HG03066 (cell line): ENCODE measurements at regions not wholly inside any gene's neighbourhood (a gene's known extent, or its start where the extent isn't known, plus 50 kb on each side); places are given as distances from the start of the nearest gene placed in this dataset.

Experiments
- ATAC-seq: cut with Tn5 transposase; IDR thresholded peaks from one replicate; pipeline ENCODE4 v1.9.1; 2021; ENCODE audit warnings: low read depth; ENCODE audit not compliant: unreplicated experiment

DNA sequence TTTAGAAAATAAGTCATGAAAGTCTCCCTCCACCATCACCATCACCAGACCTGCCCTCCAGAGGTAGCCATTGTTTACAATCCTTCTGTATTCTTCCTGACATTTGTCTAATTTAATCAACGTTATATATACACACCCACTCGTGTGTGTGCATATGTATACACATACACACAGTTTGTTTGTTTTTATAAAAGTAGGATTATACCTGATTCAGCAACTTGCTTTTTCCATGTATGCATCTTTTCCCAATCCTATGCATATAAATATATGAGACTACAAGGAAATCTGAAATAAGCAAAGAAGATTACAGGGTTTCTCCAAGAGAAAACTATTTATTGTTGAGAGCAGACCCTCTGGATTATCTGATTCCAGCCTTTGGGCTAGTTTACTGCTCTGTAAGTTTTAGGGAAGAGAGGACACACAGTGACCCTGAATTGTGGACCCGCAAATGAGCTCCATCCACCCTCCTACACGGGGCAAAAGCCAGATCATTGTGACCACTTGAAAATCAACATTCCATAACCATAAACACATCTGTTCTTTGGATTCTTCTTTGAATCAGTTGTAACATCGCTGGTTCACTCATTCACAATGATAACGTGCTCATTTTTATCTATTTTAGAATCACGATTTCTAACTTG, 104.3 kb downstream of the CPN2 start:
- no peak for ATAC-seq

DNA sequence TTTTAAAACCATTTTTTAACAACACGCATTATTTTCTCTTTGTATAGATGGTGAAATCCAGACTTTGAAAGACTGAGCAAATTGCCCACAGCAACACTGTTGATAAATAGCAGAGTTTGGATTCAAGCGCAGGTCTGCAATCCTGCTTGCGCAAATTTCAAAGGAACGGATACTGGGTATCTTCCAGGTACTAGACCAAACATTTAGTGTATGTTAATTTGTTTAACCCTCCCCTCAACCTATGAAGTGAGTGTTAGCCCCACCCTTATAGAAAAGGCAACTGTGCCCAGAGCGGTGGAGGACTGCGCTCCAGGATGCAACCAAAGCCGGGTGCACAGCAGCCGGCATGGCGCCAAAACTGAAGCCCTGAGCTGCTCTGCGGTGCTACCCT, 103.8 kb downstream of the CPN2 start:
- ATAC-seq, result no peak

DNA sequence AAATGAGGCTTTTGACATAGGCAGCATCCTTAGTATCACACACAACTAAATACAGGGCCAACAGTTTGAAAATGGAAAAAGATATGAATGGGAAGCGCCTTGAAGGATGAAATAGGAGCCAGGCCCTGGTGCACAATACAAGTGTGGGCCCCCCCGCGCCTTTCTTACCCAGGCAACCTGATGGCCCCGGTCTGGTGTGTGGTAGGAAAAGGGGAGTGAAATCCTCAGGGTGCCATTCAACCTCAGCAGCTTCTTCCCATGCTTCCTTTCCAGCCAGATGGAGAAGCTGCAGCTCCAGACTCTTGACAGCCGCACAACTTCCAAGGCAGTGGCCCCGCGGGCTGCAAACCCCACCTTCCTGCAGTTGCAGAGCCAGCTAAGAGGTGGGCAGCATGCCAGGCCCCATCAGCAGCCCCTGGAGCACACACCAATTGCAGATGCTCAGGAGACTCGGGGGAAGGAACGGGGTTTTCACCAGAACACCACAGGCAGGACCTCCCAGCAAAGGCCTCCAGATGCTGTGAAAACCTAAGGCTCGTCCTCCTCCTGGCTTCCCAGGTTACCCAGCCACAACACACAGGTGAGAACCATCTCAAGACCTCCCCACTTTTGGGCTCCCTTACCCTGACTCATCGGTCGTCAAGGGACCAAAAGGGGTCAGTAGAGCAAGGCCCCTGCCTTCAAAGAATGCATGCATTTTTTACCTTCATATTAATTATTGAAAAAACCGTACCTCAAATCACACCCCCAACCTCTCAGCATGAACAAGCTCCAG, 101.6 kb downstream of the CPN2 start:
- no peak for ATAC-seq

DNA sequence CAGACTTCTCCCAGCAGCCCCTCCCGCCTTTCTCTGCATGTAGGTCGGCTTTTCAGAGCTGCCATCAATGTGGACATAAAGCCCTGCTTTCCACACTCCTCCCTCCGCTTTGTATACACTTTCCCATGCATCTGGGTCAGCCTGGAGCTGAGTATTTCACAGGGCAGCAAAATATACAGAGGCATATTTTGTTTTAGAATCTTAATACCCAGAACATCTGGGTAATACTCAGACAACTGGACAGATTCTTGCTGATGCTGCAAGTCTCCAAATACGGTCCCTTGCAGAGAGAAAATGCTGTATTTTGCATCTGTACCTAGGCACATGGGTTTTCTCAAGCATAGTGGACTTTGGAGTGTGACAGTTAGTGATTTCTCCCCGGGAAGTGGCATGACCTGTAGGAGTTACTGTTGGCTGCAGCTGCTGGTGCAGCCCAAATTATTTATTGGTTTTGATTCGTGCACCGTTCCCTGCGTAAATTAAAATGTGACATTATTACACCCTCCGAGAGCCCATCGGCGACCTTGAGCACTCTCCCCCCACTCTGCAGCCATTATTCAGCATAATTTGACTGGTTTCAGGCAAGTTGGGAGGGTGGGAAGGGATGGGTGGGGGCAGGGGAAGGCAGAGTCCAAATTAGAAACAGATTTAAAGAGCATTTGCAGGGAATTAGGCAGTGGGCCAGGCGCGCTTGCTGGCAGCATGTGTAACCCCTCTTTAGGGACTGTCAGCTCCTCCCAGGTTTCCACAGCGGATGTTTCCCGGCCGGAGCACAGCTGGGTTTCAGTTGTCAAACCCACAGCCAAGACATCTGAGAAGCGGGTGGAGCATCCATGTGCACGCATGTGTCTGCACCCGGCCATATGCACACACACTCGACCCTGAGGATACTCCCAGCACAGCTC, 100.8 kb downstream of the CPN2 start:
- ATAC-seq, result no peak

DNA sequence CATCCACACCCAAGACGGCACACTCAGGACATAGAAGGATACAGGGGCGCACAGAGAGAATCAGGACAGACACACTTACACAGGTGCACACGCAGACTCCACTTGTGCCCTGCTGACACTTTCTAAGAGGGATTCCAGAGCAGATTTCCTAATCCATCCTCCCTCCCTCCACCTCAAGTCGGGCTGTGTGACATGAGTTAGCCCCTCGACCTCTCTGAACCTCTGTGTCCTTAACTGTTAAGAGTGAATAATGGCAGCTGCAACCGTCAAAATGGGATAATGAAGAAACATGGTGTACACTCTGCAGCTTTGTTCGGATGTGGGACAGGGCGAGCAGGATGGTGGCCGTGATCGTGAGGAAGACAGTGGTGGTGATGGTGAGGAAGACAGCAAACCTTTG, 100.1 kb downstream of the CPN2 start:
- ATAC-seq, result no peak

DNA sequence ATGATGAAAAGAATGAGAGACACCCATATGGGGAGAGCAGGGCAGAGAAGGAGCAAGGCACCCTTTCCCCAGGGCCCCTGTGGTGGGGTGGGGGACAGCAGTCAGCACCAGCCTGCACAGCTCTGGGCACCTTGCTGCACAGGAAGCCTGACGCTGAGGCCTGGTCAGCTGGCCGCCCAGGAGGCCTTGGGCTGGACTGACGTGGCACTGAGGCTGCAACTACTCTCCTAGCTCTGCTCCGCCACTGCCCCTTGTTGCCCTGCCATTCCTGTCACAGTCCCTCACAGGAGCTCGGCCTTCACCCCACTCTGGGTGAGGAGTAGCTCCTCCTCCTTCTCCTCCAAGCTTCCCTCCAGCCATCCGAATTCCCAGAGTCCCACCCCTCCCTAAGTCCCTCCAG, 99.7 kb downstream of the CPN2 start:
- ATAC-seq, result no peak

DNA sequence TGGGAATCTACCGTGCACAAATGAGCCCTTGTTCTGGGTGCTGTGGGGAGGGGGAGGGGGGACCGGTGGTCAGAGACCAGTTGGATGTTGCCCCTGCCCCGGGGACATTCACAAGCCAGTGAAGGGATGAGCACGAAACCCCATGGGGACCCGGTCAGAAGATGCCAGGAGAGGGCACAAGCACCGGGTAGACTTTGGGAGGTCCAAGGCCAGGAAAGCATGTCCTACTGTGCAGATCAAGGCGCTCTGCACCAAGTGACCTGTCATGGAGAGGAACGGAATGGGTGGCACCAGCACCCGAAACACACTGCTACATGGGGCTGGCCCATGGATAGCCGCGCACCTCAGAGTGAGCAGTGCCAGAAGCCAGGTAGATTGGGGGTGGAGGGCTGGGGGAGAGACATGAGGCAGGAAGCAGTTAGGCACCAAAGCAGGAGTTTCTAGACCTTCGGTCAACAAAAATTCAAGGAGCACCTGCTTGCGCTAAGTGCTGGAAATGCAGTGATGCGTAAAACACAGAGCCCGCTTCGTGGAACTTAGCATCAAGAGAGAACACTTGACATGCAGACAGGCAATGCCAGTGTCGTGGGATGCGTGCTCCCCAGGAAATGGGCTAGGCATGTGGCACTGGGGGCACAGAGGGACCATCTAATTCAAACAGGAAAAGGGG, 99.1 kb downstream of the CPN2 start:
- no peak for ATAC-seq

DNA sequence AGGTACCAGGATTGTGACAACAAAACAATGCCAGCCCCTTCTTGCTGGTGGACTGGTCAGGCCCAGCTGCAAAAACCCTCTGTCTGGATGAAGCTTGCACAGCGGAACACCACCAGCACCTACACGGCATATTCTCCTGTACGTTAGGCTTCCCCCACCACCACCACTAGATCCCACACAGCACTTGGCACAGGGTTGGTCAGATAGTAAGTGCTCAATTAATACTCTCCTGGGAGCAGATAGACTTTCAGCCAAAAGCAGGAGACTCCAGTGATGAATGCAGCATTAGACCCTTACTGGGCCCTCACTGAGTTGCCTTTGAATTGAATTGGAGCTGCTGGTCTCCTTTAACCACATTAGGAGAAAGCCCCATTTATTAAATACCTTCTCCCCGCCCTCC, 97.9 kb downstream of the CPN2 start:
- ATAC-seq, result no peak

DNA sequence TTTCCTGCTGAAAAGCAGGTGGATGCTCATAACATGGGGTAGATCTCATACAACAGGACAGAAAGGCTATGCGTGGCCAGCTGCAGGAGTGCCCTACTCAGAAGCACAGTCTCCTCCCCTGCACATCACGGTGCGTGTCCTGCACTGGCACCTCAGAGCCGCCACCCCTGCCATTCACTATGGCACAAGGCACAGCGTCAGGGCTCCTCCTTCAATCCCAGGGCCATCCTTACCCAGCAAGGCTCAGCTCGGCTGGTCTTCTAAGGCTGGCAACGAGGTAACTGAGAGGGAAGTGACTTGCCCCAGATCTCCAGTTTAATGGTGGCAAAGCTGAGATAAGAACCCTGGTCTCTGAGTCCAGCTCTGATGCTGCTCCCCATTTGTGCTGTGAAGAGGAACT, 97.1 kb downstream of the CPN2 start:
- no peak for ATAC-seq

DNA sequence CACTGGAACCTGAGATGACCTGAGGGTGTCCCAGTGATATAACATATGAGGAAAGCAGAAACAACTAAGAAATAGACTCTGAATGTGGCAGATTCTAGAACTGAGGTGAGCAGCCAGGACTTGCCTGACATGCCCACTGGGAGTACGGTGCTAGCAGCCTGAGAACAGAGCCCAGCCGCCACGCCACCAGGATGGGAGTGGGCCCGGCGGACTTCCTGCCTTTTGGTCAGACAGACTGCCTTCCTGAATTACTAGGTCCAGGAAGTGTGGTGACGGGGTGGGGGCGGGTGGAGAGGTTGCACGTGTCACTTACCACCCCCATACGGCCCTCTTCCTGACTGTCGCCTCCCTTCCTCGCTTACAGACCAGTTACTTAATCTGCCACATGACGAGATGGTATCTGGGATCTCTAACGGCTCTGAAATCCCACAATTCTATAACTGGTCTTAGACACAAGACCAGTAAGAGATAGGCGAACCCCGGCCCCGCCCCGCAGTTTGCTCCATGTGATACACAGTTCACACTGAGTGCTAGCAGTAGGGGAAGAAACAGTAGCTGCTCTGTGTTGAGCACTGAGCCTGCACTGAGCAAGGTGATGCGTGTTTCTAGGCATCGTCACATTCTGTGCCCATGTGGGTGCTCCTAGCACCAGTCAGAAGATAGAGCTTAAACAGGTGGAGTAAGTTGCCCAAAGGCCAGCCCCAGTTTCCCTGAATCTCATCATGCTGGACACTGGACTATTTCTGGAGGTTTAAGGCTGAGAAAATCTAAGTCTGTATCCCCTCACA, 95.7 kb downstream of the CPN2 start:
- no peak for ATAC-seq

DNA sequence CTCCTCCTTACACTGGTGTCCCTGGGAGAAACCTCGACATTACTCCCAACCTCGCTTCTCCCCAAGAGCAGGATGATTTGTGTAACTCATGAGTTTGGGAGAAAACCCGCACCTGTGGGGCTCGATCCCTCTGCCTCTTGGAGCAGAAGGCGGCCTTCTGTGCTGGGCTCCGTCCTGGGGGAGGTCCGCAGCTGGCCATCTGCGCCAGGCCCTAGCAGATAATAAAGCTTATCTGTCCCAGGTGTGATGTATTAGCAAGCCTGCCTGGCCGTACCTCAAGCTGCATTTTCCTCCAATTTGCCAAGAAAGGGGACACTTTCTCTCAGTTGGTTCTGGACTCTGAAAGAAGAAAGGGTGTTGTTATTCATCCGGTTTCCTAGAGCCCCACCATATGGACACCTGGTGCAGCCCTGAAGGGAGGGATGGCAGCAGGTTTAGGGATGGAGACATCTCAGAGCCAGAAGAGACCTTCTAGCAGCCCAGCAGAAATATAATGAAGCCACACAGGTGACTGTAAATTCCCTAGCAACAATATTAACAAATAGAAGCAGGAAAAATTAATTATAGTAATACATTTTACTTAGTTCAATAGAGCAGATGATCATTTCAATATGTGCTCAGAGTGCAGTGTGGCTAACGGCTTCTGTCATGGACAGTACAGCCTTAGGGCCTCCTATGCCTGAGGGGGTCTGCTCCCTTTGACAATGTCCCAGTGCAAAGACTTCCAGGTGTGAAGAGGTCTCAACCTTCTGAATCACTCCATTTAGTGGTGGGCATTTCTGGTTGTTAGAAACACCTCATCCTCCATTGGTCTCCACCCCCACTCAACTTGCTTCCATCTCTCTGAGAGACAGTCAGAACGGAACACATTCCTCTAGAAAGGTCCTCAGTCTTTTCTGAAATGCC, 94.8 kb downstream of the CPN2 start:
- no peak for ATAC-seq

DNA sequence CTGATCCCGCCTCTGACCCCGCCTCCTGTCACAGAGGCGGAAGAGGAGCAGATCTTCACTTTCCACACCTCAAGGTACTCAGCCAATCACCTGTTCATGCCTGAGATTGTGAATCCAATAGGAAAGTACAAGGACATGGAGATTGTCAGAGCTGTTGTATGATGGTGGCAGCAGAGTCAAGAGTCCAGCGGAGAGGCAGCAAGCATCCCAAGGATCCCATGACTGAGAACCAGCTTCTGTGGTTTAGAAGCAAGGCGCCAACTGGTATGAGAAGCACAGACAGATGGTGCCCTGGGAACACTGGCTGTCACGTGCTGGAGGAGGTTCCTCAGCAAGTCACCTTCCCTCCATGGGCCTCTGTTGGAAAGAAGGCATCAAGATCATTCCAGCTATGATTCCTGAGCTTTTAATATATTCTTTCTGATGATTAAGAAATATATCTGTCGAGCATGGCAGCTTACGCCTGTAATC, 93.9 kb downstream of the CPN2 start:
- ATAC-seq, result no peak

DNA sequence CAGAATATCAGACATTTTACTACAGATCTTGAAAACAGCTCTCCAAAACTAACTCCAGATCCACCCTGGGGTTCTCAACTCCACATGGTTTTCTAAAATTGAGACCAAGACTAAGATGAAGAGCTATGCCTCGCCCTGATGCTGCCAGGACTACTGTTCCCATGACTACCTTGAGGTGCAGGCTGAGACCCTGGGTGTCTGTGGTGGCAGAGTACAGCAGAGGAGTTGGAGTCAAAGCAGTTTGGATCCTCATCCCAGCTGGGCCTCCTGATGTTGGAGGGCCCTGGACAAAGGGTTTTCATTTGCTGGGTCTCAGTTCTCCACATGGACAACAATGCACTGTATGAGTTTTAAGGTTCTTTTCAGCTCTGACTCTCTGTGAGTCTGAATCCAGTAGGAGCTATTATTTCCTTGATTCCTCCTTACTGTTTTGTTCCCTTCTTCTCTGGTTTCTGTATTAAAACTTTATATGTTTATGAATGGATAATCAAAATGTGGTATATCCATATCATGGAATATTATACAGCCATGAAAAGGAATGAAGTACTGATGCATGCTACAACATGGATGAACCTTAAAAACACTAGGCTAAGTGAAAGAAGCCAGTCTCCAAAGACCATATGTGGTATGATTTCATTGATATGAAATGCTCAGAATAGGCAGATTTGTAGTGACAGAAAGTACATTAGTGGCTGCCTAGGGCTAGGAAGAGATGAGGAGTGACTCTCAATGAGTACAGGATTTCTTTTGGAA, 93.0 kb downstream of the CPN2 start:
- ATAC-seq, result no peak

DNA sequence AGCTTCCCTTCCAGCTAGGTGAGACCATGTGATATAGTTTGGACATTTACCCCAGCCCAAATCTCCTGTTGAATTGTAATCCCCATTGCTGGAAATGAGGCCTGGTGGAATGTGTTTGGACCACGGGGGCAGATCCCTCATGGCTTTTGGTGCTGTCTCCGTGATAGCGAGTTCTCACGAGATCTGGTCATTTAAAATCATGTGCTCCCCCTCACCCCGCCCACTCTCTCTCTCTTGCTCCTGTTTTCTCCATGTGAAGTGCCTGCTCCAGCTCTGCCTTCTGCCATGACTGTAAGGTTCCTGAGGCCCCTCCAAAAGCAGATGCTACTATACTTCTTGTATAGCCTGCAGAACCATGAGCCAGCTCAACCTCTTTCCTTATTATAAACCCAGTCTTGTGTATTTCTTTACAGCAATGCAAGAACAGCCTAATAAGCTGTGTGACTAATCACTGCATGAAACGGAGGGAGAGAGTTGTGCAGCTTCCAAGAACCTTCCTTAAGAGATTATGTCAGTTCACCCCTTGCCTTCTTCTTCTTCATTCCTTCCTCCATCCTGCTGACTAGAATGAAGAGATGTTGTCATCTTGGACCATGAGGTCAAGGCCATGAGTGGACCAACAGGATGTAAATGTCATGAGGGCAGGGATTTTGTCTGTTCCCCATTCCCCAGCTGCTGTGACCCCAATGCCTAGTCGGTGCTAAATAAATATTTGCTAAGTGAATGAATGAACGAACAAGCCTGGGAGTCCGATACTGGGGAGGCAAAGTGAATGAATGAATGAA, 91.0 kb downstream of the CPN2 start:
- no peak for ATAC-seq

DNA sequence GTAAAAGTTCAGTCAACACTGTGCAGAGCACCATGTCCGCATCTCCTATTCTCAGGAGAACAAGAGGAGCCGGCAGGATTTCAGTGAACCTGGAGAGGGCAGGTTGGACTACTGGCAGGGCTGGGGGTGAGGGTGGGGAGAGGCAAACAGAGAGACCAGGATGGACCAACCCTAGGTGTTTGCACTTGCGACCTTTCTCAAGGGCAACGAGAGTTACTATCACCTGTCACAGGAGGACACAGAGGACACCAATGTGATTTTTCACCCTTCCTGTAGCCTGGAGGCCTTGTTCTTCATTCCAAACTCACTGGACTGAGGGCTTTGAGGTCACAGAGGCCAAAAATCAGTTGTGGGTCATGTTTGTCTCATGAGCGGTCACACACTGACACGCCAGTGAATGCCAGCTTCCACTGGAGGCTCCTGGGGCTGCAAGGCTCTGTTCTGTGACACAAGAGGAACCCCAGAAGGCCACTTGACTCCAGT, 89.5 kb downstream of the CPN2 start:
- no peak for ATAC-seq

DNA sequence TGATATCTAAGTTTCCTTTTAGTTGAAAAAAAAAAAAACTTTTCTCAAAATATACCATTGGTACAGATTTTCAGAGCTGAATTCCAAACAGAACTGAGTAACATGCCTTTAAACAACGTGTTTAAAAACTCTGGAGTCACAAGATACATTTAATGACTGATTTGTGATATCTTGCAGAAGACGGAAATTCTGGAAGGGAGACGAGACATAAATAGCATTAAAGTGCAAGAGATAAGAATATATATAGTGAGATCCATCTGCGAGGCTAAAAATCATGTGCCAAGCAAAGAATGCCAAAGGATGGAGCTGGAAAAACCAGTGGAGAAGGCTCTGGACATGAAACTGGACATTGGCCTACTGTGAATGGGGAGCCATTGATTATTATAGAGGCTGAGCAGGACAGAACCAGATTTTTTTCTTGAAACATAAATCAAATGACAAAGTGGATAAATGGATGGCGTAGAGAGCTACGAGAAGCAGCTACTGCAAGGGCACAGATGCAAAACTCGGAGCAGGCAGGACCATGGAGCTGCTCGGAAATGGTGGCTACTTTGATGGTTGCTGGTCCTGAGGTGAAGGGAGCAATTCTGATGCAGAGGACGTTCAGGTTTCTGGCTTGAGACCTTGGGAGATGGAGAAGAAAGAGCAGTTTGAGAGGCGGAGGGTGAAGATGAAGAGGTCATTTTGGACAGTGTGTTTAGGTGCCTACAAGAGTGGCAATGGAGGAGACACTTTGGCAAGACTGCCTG, 88.8 kb downstream of the CPN2 start:
- no peak for ATAC-seq

DNA sequence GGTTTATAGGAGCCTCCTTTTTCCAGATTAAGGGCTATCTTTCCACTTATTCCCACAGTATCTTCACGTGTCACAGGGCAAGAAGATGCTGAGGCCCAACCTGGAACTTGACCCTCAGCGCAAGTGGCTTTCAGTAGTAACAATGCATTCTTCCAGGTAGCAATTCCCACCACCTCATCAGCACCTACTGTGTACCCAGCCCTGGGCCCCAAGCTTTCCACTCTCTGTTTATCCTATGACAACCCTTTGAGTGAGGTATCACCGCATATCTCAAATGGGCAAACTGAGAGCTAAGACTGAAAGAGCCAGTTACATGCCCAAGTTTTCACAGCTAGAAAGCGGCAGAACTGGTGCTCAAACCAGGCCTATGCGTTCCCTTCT, 88.2 kb downstream of the CPN2 start:
- no peak for ATAC-seq
